ENCODE measurements at regions not wholly inside any gene's neighbourhood (a gene's known extent, or its start where the extent isn't known, plus 50 kb on each side); places are given as distances from the start of the nearest gene placed in this dataset.

DNA sequence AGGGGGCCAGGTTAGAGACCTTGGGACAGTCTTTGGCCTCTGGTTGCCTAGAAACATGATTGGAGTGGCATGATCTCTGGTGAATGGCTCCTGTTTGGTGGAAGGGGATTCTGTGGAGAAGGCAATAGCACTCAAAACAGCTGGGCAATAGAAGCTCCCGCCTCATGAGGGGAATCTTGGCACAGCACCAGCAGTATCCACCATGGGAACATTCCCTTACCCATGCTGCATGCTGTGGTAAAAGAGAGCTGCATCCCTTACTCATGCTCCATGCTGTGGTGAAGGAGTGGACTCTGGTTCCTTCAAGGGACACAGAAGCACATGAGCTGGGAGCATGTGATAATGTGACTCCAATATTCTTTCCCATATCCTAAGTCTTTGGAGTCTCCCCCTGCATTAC lies 160.6 kb downstream of the PJA2 start:
- peaks cover 8% of the 10 kb centered on the region for H3K36me3 Mint-ChIP-seq (ENCODE audit: low read depth)
- no peak for DNase-seq
- intact Hi-C loops (cut with micrococcal nuclease), result no loop called here
- peaks cover 17% of the 10 kb centered on the region for H3K9me3 Mint-ChIP-seq
- no peaks in the 10 kb centered on the region for H3K4me1 Mint-ChIP-seq (ENCODE audit: low read depth)
- H3K27ac Mint-ChIP-seq, result no peak overlapping the region
- CTCF ChIA-PET, result interaction anchor here (0.6 kb wide), 1 partner anchor 400 kb away, joined by 5 read pairs; no protein-coding TSS in a partner anchor
- peaks cover 3% of the 10 kb centered on the region for H3K27me3 Mint-ChIP-seq (ENCODE audit: low read depth)
- H3K4me3 Mint-ChIP-seq, result no peak overlapping the region

- intact Hi-C loops (cut with micrococcal nuclease), result no loop called here
- no peak overlapping the region for H3K4me3 Mint-ChIP-seq
- H3K27me3 Mint-ChIP-seq (ENCODE audit: low read depth), result peaks cover 3% of the 10 kb centered on the region
- no peaks in the 10 kb centered on the region for H3K4me1 Mint-ChIP-seq (ENCODE audit: low read depth)
- CTCF ChIA-PET, result no interaction called here
- H3K36me3 Mint-ChIP-seq (ENCODE audit: low read depth), result peaks cover 8% of the 10 kb centered on the region
- H3K9me3 Mint-ChIP-seq, result peaks cover 17% of the 10 kb centered on the region
- H3K27ac Mint-ChIP-seq, result no peak overlapping the region
- DNase-seq, result no peak
Measured at GRCh38 chr5:109247986-109248385, 161.8 kb downstream of the PJA2 start.

DNA sequence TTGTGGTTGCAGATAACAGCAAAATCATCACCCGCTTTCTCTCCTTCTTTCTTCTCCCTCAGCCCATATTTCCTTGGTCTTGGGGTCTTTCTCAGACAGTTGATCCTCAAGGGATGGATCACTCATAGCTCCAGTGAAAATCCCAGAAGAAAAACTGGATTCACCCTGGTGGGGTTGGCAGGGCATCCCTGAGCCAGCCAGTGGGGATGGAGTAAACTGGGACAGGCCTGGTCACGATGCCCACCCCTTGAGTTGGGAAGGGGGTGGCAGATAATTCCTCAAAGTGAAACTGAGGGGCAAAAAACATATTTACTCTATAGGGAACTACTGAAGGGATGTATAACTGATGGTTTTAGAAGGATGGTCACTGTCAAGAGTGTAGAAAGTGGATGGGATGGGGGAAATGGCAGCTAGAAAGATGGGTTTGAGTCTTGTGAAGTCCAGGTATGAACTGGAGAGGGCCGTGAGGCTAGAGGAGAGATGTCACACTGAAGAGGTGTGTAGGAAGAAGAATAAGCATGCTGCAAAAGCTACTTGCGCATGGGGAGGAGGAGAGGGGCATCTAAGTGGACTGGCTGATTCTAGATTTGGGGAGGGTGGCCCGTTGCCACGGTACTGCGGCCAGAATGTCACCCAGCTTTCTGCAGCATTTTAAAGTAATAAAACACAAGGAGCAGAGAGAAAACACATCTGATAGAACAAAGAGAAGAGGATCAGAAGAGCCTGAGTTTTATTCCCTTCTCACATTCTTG lies 162.8 kb downstream of the PJA2 start:
- peaks cover 8% of the 10 kb centered on the region for H3K36me3 Mint-ChIP-seq (ENCODE audit: low read depth)
- H3K9me3 Mint-ChIP-seq, result peaks cover 17% of the 10 kb centered on the region
- H3K4me1 Mint-ChIP-seq (ENCODE audit: low read depth), result peaks cover 3% of the 10 kb centered on the region
- no peak for DNase-seq
- H3K27me3 Mint-ChIP-seq (ENCODE audit: low read depth), result peaks cover 3% of the 10 kb centered on the region
- intact Hi-C loops (cut with micrococcal nuclease), result no loop called here
- H3K27ac Mint-ChIP-seq, result no peak overlapping the region
- CTCF ChIA-PET, result no interaction called here
- no peak overlapping the region for H3K4me3 Mint-ChIP-seq
